B cell (primary cell): ENCODE measurements at regions not wholly inside any gene's neighbourhood (a gene's known extent, or its start where the extent isn't known, plus 50 kb on each side); places are given as distances from the start of the nearest gene placed in this dataset.

Experiments
- ATAC-seq: fragments of 200-7000 bp; cut with Tn5 transposase; one replicate; pipeline ENCODE4 v1.10.0; 2021; ENCODE audit warnings: low read depth, mild to moderate bottlenecking, moderate number of reproducible peaks, moderate library complexity
- CTCF ChIA-PET: fragments of 350-600 bp; sonication (Branson Sonifier 250); formaldehyde crosslinking; loops from one replicate; lab custom pipeline; 2021; ENCODE audit warnings: antibody characterized with exemption, inconsistent platforms; lab: Charles Lee
- POLR2A ChIA-PET: fragments of 350-600 bp; sonication (Branson Sonifier 250); formaldehyde crosslinking; loops from one replicate; lab custom pipeline; 2021; ENCODE audit warnings: antibody characterized with exemption; lab: Charles Lee
- DNase-seq: peaks from one replicate; pipeline ENCODE4 v3.0.0; 2013
- H2AFZ ChIP-seq: 2 replicates; pipeline ENCODE4 v1.6.1; 2012; ENCODE audit warnings: mild to moderate bottlenecking, low read depth, low read length; ENCODE audit not compliant: insufficient read depth, poor library complexity, severe bottlenecking
- H3K27ac ChIP-seq, 2 donors: 1 replicate in 1 of 2; 2 replicates in 1 of 2; pipeline ENCODE4 v1.5.1; 2012 to 2013; ENCODE audit warnings: low read length in 2 of 2, mild to moderate bottlenecking in 2 of 2, moderate library complexity in 1 of 2
- H3K27me3 ChIP-seq, 4 experiments: fragments of 200-600 bp in 1 of 4; sonication (generic) in 1 of 4; replicated peaks in 1 of 4; 1 replicate in 2 of 4; 2 replicates in 2 of 4; pipeline versions ENCODE4 v1.6.1 to v1.7.0; 2013 to 2016; ENCODE audit warnings: low read length in 3 of 4, mild to moderate bottlenecking in 2 of 4, mixed read lengths in 1 of 4, moderate library complexity in 1 of 4; ENCODE audit not compliant: insufficient read depth in 4 of 4, control insufficient read depth in 3 of 4; ENCODE audit errors: control extremely low read depth in 1 of 4
- H3K36me3 ChIP-seq, 2 experiments: replicated peaks in 1 of 2; 1 replicate in 1 of 2; 2 replicates in 1 of 2; pipeline versions ENCODE4 v1.6.1 to v1.7.1; 2013; ENCODE audit warnings: low read length in 1 of 2; ENCODE audit not compliant: insufficient read depth in 2 of 2, control insufficient read depth in 1 of 2; ENCODE audit errors: control extremely low read depth in 1 of 2, extremely low read depth in 1 of 2
- H3K4me1 ChIP-seq, 2 donors: fragments of 200-600 bp in 1 of 2; sonication (generic) in 1 of 2; 1 replicate in 1 of 2; 2 replicates in 1 of 2; pipeline versions ENCODE4 v1.5.1 to v1.6.1; 2013 to 2017; ENCODE audit warnings: low read length in 2 of 2; ENCODE audit not compliant: control insufficient read depth in 2 of 2, insufficient read depth in 2 of 2
- H3K4me2 ChIP-seq: replicated peaks from 2 replicates; pipeline ENCODE3; 2012; ENCODE audit warnings: mild to moderate bottlenecking, low read depth, low read length; ENCODE audit not compliant: poor library complexity, severe bottlenecking
- H3K4me3 ChIP-seq, 5 experiments: fragments of 200-600 bp in 1 of 5; sonication (generic) in 1 of 5; 1 replicate in 3 of 5; 2 replicates in 2 of 5; pipeline versions ENCODE4 v1.5.1 to v1.7.0; 2011 to 2016; ENCODE audit warnings: low read length in 4 of 5, mild to moderate bottlenecking in 4 of 5, low read depth in 2 of 5, control low read depth in 1 of 5, moderate library complexity in 1 of 5; ENCODE audit not compliant: insufficient read depth in 1 of 5; ENCODE audit errors: control extremely low read depth in 1 of 5, extremely low read depth in 1 of 5
- H3K79me2 ChIP-seq: fragments of 200-600 bp; sonication (generic); one replicate; pipeline ENCODE4 v1.6.0; 2016; ENCODE audit warnings: low read length; ENCODE audit not compliant: control insufficient read depth, insufficient read depth
- H3K9ac ChIP-seq: fragments of 200-600 bp; sonication (generic); 2 replicates; pipeline ENCODE4 v1.6.1; 2017; ENCODE audit warnings: mild to moderate bottlenecking, low read length, moderate library complexity
- H3K9me3 ChIP-seq, 3 donors: one replicate each; pipeline versions ENCODE4 v1.6.1 to v1.7.1; 2013; ENCODE audit warnings: low read length in 2 of 3; ENCODE audit not compliant: control insufficient read depth in 2 of 3, insufficient read depth in 1 of 3; ENCODE audit errors: control extremely low read depth in 1 of 3
- H4K20me1 ChIP-seq: 2 replicates; pipeline ENCODE4 v1.6.0; 2012; ENCODE audit warnings: mild to moderate bottlenecking, low read length; ENCODE audit not compliant: insufficient read depth, control insufficient read depth, poor library complexity, severe bottlenecking
- H3K27ac Mint-ChIP-seq: one replicate; pipeline ENCODE4 v1.8.0; 2021; ENCODE audit warnings: mixed read lengths
- H3K27me3 Mint-ChIP-seq: one replicate; pipeline ENCODE4 v1.8.0; 2021; ENCODE audit warnings: mixed read lengths
- H3K4me1 Mint-ChIP-seq: one replicate; pipeline ENCODE4 v1.8.0; 2021; ENCODE audit warnings: mixed read lengths
- H3K4me3 Mint-ChIP-seq: one replicate; pipeline ENCODE4 v1.8.0; 2021; ENCODE audit warnings: mixed read lengths
- H3K9me3 Mint-ChIP-seq: one replicate; pipeline ENCODE4 v1.8.0; 2022; ENCODE audit warnings: mixed read lengths; ENCODE audit not compliant: insufficient read depth
- CTCF ChIP-seq: fragments of 200-600 bp; IDR thresholded peaks from one replicate; pipeline ENCODE4 v1.8.0; 2022; ENCODE audit warnings: antibody characterized with exemption, mild to moderate bottlenecking
- EZH2 ChIP-seq: IDR thresholded peaks from 2 replicates; pipeline ENCODE4 v1.6.1; 2012; ENCODE audit warnings: borderline replicate concordance, low read depth, mild to moderate bottlenecking, moderate library complexity, low read length; ENCODE audit not compliant: insufficient read depth, poor library complexity, severe bottlenecking
- WGBS: methylation state at CpG from one replicate; pipeline ENCODE4 v1.1.5; 2013; ENCODE audit warnings: missing lambda C conversion rate; ENCODE audit not compliant: insufficient coverage; 5-methylcytosine and 5-hydroxymethylcytosine counted together
- intact Hi-C: fragments of 100-400 bp; cut with micrococcal nuclease; formaldehyde crosslinking; loops from one replicate; pipeline ENCODE4 v1.10.0; 2022

GRCh38 chr14:97762386-97762785, 965.2 kb downstream of the VRK1 start:
- Histone ChIP-seq H3K4me1 (no peaks in the 10 kb centered on the region), H3K36me3 (no peaks in the 10 kb centered on the region), H2AFZ (no peak overlapping the region), H3K9me3 (peaks cover 0 to 16% (median 0%) of the 10 kb centered on the region in 3 donors), H3K9ac (no peak overlapping the region), H3K4me2 (no peak overlapping the region), H3K79me2 (no peaks in the 10 kb centered on the region), H3K4me3 (no peak overlapping the region), H3K27me3 (no peaks in the 10 kb centered on the region), H4K20me1 (no peaks in the 10 kb centered on the region), H3K27ac (no peak overlapping the region)
- TF ChIP-seq CTCF (no peak), EZH2 (no peak)
- Mint-ChIP-seq H3K4me3 (no peak overlapping the region), H3K9me3 (no peaks in the 10 kb centered on the region), H3K27ac (no peak overlapping the region), H3K4me1 (no peaks in the 10 kb centered on the region), H3K27me3 (no peaks in the 10 kb centered on the region)
- intact Hi-C loops = no loop called here
- WGBS = 50% methylated on average over 1 of the region's 5 CpGs
- ChIA-PET CTCF (no interaction called here), POLR2A (no interaction called here)
- ATAC-seq (no peak), DNase-seq (no peak)

DNA sequence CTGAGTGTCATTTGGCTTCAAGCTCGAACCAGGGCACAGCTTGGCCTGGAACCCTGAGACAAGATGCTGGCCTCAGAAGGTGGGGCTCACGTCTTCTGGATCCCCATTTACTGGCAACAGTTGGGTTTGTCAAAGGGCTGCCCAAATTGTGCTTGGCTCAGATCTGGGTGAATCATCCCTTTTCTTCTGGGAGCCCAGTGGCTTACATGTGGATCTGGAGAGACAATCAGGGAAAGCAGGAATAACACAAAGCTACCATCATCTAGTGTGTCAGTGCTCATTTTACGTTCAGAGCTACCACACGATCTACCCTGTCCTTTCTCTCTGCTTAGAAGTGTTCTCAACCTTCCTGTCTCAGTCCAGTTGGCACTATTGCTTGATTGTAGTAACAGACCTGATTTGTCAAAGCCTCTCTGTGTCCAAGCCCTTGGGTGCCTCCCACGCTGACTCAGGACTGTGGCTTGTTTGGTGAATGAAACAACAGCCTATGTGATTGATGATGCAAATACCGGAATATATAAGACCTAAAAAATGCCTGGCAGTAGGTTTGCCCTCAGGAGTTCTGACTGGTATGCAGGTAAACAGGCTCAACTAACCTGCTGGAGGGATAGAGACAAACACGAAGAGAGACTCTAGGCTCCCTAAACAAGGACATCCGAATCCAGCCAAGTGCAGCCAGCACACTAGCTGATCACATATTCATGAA, 974.3 kb downstream of the VRK1 start:
- Histone ChIP-seq H3K4me3 (no peak overlapping the region), H3K36me3 (no peaks in the 10 kb centered on the region), H3K9ac (no peak overlapping the region), H3K9me3 (peaks cover 0 to 44% (median 0%) of the 10 kb centered on the region in 3 donors), H3K4me2 (no peak overlapping the region), H3K79me2 (no peaks in the 10 kb centered on the region), H4K20me1 (no peaks in the 10 kb centered on the region), H3K4me1 (no peaks in the 10 kb centered on the region), H3K27ac (no peak overlapping the region), H2AFZ (no peak overlapping the region), H3K27me3 (no peaks in the 10 kb centered on the region)
- CTCF ChIA-PET = no interaction called here
- POLR2A ChIA-PET = no interaction called here
- TF ChIP-seq CTCF (no peak), EZH2 (no peak)
- peaks cover 2% of the 10 kb centered on the region for H3K9me3 Mint-ChIP-seq
- WGBS = 83% methylated on average over 7 of the region's 8 CpGs
- H3K4me1 Mint-ChIP-seq = no peaks in the 10 kb centered on the region
- intact Hi-C loops = no loop called here
- no peaks in the 10 kb centered on the region for H3K27me3 Mint-ChIP-seq
- H3K4me3 Mint-ChIP-seq = no peak overlapping the region
- ATAC-seq (no peak), DNase-seq (no peak)
- H3K27ac Mint-ChIP-seq = no peak overlapping the region
